PC-9 (cell line): ENCODE measurements at regions not wholly inside any gene's neighbourhood (a gene's known extent, or its start where the extent isn't known, plus 50 kb on each side); places are given as distances from the start of the nearest gene placed in this dataset.

Experiments used
- BruUV-seq: library from RNA; stranded (reverse); fragments of 400-500 nt; replicated peaks from 2 replicates; lab custom pipeline; 2021; lab: Mats Ljungman, UMichigan
- CTCF ChIA-PET: fragments of 300-600 bp; sonication (Branson Sonifier 250); formaldehyde crosslinking; loops from one replicate; lab custom pipeline; 2022; ENCODE audit warnings: antibody characterized with exemption; lab: Charles Lee
- POLR2A ChIA-PET: fragments of 300-600 bp; sonication (Branson Sonifier 250); formaldehyde crosslinking; loops from one replicate; lab custom pipeline; 2022; ENCODE audit warnings: antibody characterized with exemption; ENCODE audit not compliant: unreplicated experiment; lab: Charles Lee
- DNase-seq, 2 experiments: peaks; one replicate each; pipeline versions ENCODE4 v3.0.0 to v3.0.0-alpha.2; 2015 to 2022; ENCODE audit warnings: mixed read lengths in 1 of 2
- H2AFZ ChIP-seq: fragments of 200-600 bp; sonication (generic); 2 replicates; pipeline ENCODE4 v1.8.1; 2017; ENCODE audit warnings: antibody characterized with exemption
- H3F3A ChIP-seq: fragments of 200-600 bp; sonication (generic); 2 replicates; pipeline ENCODE4 v1.8.1; 2017; ENCODE audit warnings: antibody characterized with exemption, mild to moderate bottlenecking, low read depth; ENCODE audit not compliant: insufficient read depth
- H3K27ac ChIP-seq: fragments of 200-600 bp; sonication (generic); 2 replicates; pipeline ENCODE4 v1.6.1; 2016; ENCODE audit warnings: mixed run types
- H3K27me3 ChIP-seq: fragments of 200-600 bp; sonication (generic); 2 replicates; pipeline ENCODE4 v1.6.1; 2016; ENCODE audit warnings: low read depth, mixed run types; ENCODE audit not compliant: insufficient read depth
- H3K36me3 ChIP-seq: fragments of 200-600 bp; sonication (generic); 2 replicates; pipeline ENCODE4 v1.6.1; 2016; ENCODE audit warnings: low read depth, mixed run types
- H3K4me1 ChIP-seq: fragments of 200-600 bp; sonication (generic); replicated peaks from 2 replicates; pipeline ENCODE4 v1.6.1; 2016; ENCODE audit warnings: mixed run types; ENCODE audit not compliant: insufficient read depth
- H3K4me2 ChIP-seq: fragments of 200-600 bp; sonication (generic); 2 replicates; pipeline ENCODE4 v1.6.1; 2017; ENCODE audit warnings: mixed run types
- H3K4me3 ChIP-seq: fragments of 200-600 bp; sonication (generic); 2 replicates; pipeline ENCODE4 v1.6.1; 2016; ENCODE audit warnings: mixed run types
- H3K79me2 ChIP-seq: fragments of 200-600 bp; sonication (generic); 2 replicates; pipeline ENCODE4 v1.6.1; 2017; ENCODE audit warnings: low read depth, mixed run types
- H3K9me2 ChIP-seq: fragments of 200-600 bp; sonication (generic); 2 replicates; pipeline ENCODE4 v1.8.1; 2017; ENCODE audit warnings: mild to moderate bottlenecking; ENCODE audit not compliant: insufficient read depth
- H3K9me3 ChIP-seq: fragments of 200-600 bp; sonication (generic); 2 replicates; pipeline ENCODE4 v1.8.1; 2016; ENCODE audit warnings: low read depth; ENCODE audit not compliant: insufficient read depth
- H4K20me1 ChIP-seq: fragments of 200-600 bp; sonication (generic); 2 replicates; pipeline ENCODE4 v1.8.1; 2017; ENCODE audit not compliant: insufficient read depth
- CTCF ChIP-seq: fragments of 200-600 bp; sonication (generic); conservative IDR thresholded peaks from 2 replicates; pipeline ENCODE4 v1.6.1; 2017; ENCODE audit warnings: mixed run types, antibody characterized with exemption, mild to moderate bottlenecking, moderate library complexity
- EZH2 ChIP-seq: fragments of 200-600 bp; sonication (generic); IDR thresholded peaks from 2 replicates; pipeline ENCODE4 v1.8.0; 2017; ENCODE audit warnings: antibody characterized with exemption, low read depth
- intact Hi-C: fragments of 100-400 bp; cut with micrococcal nuclease; formaldehyde crosslinking; loops from one replicate; pipeline ENCODE4 v1.10.0; 2022; ENCODE audit not compliant: unreplicated experiment

DNA sequence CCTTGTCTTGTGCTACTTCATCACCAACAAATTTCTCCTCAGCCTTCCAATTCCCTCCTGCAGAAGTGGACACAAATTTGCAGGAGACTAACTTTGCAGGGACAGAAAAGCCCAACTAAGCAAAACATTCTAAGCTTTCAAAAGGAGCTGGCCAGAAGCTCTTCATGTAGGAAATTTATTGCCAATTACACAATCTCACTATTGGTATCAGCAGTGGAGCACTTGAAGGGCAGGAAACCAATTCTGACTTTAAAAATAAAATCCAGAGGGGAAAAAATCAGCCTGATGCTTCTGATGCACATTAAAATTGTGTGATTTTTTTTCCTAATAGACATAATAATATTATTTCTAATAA is 193.3 kb downstream of the LY86 start:
- no peak for TF ChIP-seq EZH2
- TF ChIP-seq CTCF, result no peak
- peak overlapping the region; percentile 66 for H3K27ac ChIP-seq
- H3K4me1 ChIP-seq, result peaks cover 12% of the 10 kb centered on the region
- H4K20me1 ChIP-seq, result no peaks in the 10 kb centered on the region
- BruUV-seq, result no TSS peak
- no peak for DNase-seq
- intact Hi-C loops, result no loop called here
- H3K79me2 ChIP-seq, result no peaks in the 10 kb centered on the region
- H3K27me3 ChIP-seq, result no peaks in the 10 kb centered on the region
- no peak overlapping the region for H2AFZ ChIP-seq
- no peaks in the 10 kb centered on the region for H3F3A ChIP-seq
- CTCF ChIA-PET, result no interaction called here
- H3K9me3 ChIP-seq, result no peaks in the 10 kb centered on the region
- POLR2A ChIA-PET, result interaction anchor here (0.6 to 0.7 kb wide), 2 partner anchors 652 to 1228 kb away, joined by 4 to 6 read pairs; no protein-coding TSS in a partner anchor
- H3K9me2 ChIP-seq, result no peaks in the 10 kb centered on the region
- peak overlapping the region; percentile 60; the same call in 1 of the 2 replicates for H3K4me2 ChIP-seq
- H3K36me3 ChIP-seq, result no peaks in the 10 kb centered on the region
- no peak overlapping the region for H3K4me3 ChIP-seq

GRCh38 chr6:6783721-6784120 is 195.2 kb downstream of the LY86 start:
- Histone ChIP-seq H3F3A (no peaks in the 10 kb centered on the region), H3K27ac (no peak overlapping the region), H3K4me2 (no peak overlapping the region), H3K27me3 (no peaks in the 10 kb centered on the region), H3K4me3 (no peak overlapping the region), H3K36me3 (no peaks in the 10 kb centered on the region), H4K20me1 (no peaks in the 10 kb centered on the region), H3K9me2 (no peaks in the 10 kb centered on the region), H3K9me3 (no peaks in the 10 kb centered on the region), H2AFZ (no peak overlapping the region), H3K79me2 (no peaks in the 10 kb centered on the region), H3K4me1 (peaks cover 12% of the 10 kb centered on the region)
- POLR2A ChIA-PET, result no interaction called here
- intact Hi-C loops, result no loop called here
- no TSS peak for BruUV-seq
- CTCF ChIA-PET, result no interaction called here
- DNase-seq, result no peak
- TF ChIP-seq CTCF (no peak), EZH2 (no peak)

- intact Hi-C loops, result no loop called here
- peaks cover 12% of the 10 kb centered on the region for H3K4me1 ChIP-seq
- TF ChIP-seq EZH2 (no peak), CTCF (no peak)
- H3K27ac ChIP-seq, result no peak overlapping the region
- BruUV-seq, result no TSS peak
- no peaks in the 10 kb centered on the region for H3K27me3 ChIP-seq
- H3K79me2 ChIP-seq, result no peaks in the 10 kb centered on the region
- H3K9me2 ChIP-seq, result no peaks in the 10 kb centered on the region
- H2AFZ ChIP-seq, result no peak overlapping the region
- no peaks in the 10 kb centered on the region for H3F3A ChIP-seq
- POLR2A ChIA-PET, result no interaction called here
- no peak for DNase-seq
- CTCF ChIA-PET, result no interaction called here
- H3K4me2 ChIP-seq, result no peak overlapping the region
- H3K36me3 ChIP-seq, result no peaks in the 10 kb centered on the region
- H3K4me3 ChIP-seq, result no peak overlapping the region
- H3K9me3 ChIP-seq, result no peaks in the 10 kb centered on the region
- no peaks in the 10 kb centered on the region for H4K20me1 ChIP-seq
Observed at GRCh38 chr6:6784514-6785162, 196.1 kb downstream of the LY86 start.
